Keratinocyte (primary cell): ENCODE measurements at regions not wholly inside any gene's neighbourhood (a gene's known extent, or its start where the extent isn't known, plus 50 kb on each side); places are given as distances from the start of the nearest gene placed in this dataset.

ENCODE experiments used
- EZH2 ChIP-seq: IDR thresholded peaks from one replicate; pipeline ENCODE4 v1.6.1; 2012; ENCODE audit warnings: inconsistent platforms, mild to moderate bottlenecking, low read length, moderate library complexity
- TF ChIP-seq, protein P1 (sequence below), 3 experiments: IDR thresholded peaks in 1 of 3; conservative IDR thresholded peaks in 1 of 3; optimal IDR thresholded peaks in 1 of 3; 2 replicates in 2 of 3; 3 replicates in 1 of 3; pipeline versions ENCODE3 to v1.5.1; 2011; ENCODE audit warnings: low read length in 3 of 3, mild to moderate bottlenecking in 3 of 3, moderate library complexity in 2 of 3, control low read depth in 1 of 3, inconsistent platforms in 1 of 3; ENCODE audit not compliant: insufficient read depth in 2 of 3; ENCODE audit errors: extremely low read depth in 1 of 3

- no peak for TF ChIP-seq EZH2
- TF ChIP-seq, protein P1, sequence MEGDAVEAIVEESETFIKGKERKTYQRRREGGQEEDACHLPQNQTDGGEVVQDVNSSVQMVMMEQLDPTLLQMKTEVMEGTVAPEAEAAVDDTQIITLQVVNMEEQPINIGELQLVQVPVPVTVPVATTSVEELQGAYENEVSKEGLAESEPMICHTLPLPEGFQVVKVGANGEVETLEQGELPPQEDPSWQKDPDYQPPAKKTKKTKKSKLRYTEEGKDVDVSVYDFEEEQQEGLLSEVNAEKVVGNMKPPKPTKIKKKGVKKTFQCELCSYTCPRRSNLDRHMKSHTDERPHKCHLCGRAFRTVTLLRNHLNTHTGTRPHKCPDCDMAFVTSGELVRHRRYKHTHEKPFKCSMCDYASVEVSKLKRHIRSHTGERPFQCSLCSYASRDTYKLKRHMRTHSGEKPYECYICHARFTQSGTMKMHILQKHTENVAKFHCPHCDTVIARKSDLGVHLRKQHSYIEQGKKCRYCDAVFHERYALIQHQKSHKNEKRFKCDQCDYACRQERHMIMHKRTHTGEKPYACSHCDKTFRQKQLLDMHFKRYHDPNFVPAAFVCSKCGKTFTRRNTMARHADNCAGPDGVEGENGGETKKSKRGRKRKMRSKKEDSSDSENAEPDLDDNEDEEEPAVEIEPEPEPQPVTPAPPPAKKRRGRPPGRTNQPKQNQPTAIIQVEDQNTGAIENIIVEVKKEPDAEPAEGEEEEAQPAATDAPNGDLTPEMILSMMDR (optimal IDR thresholded peaks at IDR 0.05 in 1 of 3, IDR thresholded peaks at IDR 0.05 in 1 of 3, conservative IDR thresholded peaks at IDR 0.05 in 1 of 3; ENCODE audit: extremely low read depth in 1 of 3, insufficient read depth in 2 of 3, low read length in 3 of 3) = no peak
Measured at GRCh38 chr20:60313191-60313590, 355.0 kb downstream of the CDH26 start.
